HCT116 (cell line): ENCODE measurements at regions not wholly inside any gene's neighbourhood (a gene's known extent, or its start where the extent isn't known, plus 50 kb on each side); places are given as distances from the start of the nearest gene placed in this dataset.

ENCODE experiments used
- ATAC-seq: fragments of 200-7000 bp; cut with Tn5 transposase; 2 replicates; pipeline ENCODE4 v1.9.1; 2020; ENCODE audit warnings: mild to moderate bottlenecking, moderate library complexity
- BruUV-seq: library from RNA; stranded (reverse); fragments of 400-500 nt; replicated peaks from 2 replicates; lab custom pipeline; 2021; lab: Mats Ljungman, UMichigan
- CTCF ChIA-PET: fragments of 300-600 bp; sonication (Branson Sonifier 250); formaldehyde crosslinking; loops from one replicate; lab custom pipeline; 2021; ENCODE audit warnings: antibody characterized with exemption; lab: Charles Lee
- POLR2A ChIA-PET: fragments of 300-600, 350-600 bp; sonication (Branson Sonifier 250); formaldehyde crosslinking; loops from one replicate; lab custom pipeline; 2021; ENCODE audit warnings: antibody characterized with exemption; lab: Charles Lee
- RAD21 ChIA-PET, 2 experiments: fragments of 300-600 bp; sonication (Branson Sonifier 250); formaldehyde crosslinking; loops; one replicate each; lab custom pipeline; 2023; ENCODE audit warnings: low total read pairs in 2 of 2; ENCODE audit not compliant: uncharacterized antibody in 2 of 2, unreplicated experiment in 2 of 2, low non-redundant PET in 1 of 2; lab: Charles Lee
- DNase-seq: peaks from one replicate; pipeline ENCODE4 v3.0.0-alpha.2; 2010; ENCODE audit warnings: low read depth, low spot score
- H2AFZ ChIP-seq: fragments of 200-600 bp; shearing (Covaris generic), sonication (generic); 2 replicates; pipeline ENCODE4 v1.6.1; 2017; ENCODE audit warnings: low read depth, mixed run types, mixed read lengths, antibody characterized with exemption, low read length; ENCODE audit not compliant: poor library complexity, severe bottlenecking
- H3K27ac ChIP-seq: 2 replicates; pipeline ENCODE4 v1.5.1; 2012; ENCODE audit warnings: low read depth, low read length
- H3K27me3 ChIP-seq: fragments of 200-600 bp; sonication (generic); 2 replicates; pipeline ENCODE4 v1.6.1; 2016; ENCODE audit warnings: mixed run types, low read length, mixed read lengths; ENCODE audit not compliant: insufficient read depth
- H3K36me3 ChIP-seq, 2 experiments: fragments of 200-500 bp in 1 of 2; fragments of 200-600 bp in 1 of 2; sonication (Bioruptor generic) in 1 of 2; sonication (generic) in 1 of 2; 2 replicates each; pipeline versions ENCODE4 v1.5.1 to v1.6.1; 2014 to 2016; ENCODE audit warnings: low read length in 2 of 2, inconsistent platforms in 1 of 2, mixed read lengths in 1 of 2, mixed run types in 1 of 2; ENCODE audit not compliant: insufficient read depth in 2 of 2, control insufficient read depth in 1 of 2
- H3K4me1 ChIP-seq, 2 experiments: fragments of 200-600 bp in 1 of 2; sonication (generic) in 1 of 2; 2 replicates each; pipeline versions ENCODE4 v1.5.1 to v1.6.1; 2012 to 2017; ENCODE audit warnings: low read length in 2 of 2, inconsistent platforms in 1 of 2, mild to moderate bottlenecking in 1 of 2, mixed read lengths in 1 of 2, mixed run types in 1 of 2, moderate library complexity in 1 of 2; ENCODE audit not compliant: insufficient read depth in 2 of 2, control insufficient read depth in 1 of 2
- H3K4me2 ChIP-seq: fragments of 200-600 bp; sonication (generic); 2 replicates; pipeline ENCODE4 v1.6.1; 2017; ENCODE audit warnings: mixed run types, low read length, mixed read lengths
- H3K4me3 ChIP-seq, 2 experiments: fragments of 200-600 bp in 1 of 2; sonication (generic) in 1 of 2; replicated peaks in 1 of 2; 2 replicates each; pipeline ENCODE4 v1.5.1; 2011 to 2016; ENCODE audit warnings: low read length in 2 of 2, control low read depth in 1 of 2, low read depth in 1 of 2, mild to moderate bottlenecking in 1 of 2, mixed read lengths in 1 of 2, mixed run types in 1 of 2
- H3K79me2 ChIP-seq: fragments of 200-600 bp; sonication (generic); 2 replicates; pipeline ENCODE4 v1.6.1; 2017; ENCODE audit warnings: mild to moderate bottlenecking, mixed run types, low read length, moderate library complexity, mixed read lengths; ENCODE audit not compliant: insufficient read depth
- H3K9ac ChIP-seq: fragments of 200-600 bp; sonication (generic); 2 replicates; pipeline ENCODE4 v1.6.1; 2016; ENCODE audit warnings: low read length, mixed read lengths
- H3K9me2 ChIP-seq: fragments of 200-600 bp; sonication (generic), shearing (Covaris generic); 2 replicates; pipeline ENCODE4 v1.6.1; 2017; ENCODE audit warnings: mixed run types, mild to moderate bottlenecking, moderate library complexity; ENCODE audit not compliant: insufficient read depth
- H3K9me3 ChIP-seq, 2 experiments: fragments of 200-500 bp in 1 of 2; fragments of 200-600 bp in 1 of 2; sonication (Bioruptor generic) in 1 of 2; sonication (generic) in 1 of 2; 2 replicates each; pipeline ENCODE4 v1.6.1; 2014 to 2017; ENCODE audit warnings: low read length in 2 of 2, mixed read lengths in 2 of 2, inconsistent platforms in 1 of 2, low read depth in 1 of 2, mild to moderate bottlenecking in 1 of 2, mixed run types in 1 of 2, moderate library complexity in 1 of 2; ENCODE audit not compliant: control insufficient read depth in 1 of 2, insufficient read depth in 1 of 2
- H4K20me1 ChIP-seq: fragments of 200-600 bp; sonication (generic), shearing (Covaris generic); 2 replicates; pipeline ENCODE4 v1.6.1; 2017; ENCODE audit warnings: mixed run types, mild to moderate bottlenecking, moderate library complexity; ENCODE audit not compliant: insufficient read depth
- CBX3 ChIP-seq: IDR thresholded peaks from 2 replicates; pipeline ENCODE4 v1.6.1; 2012; ENCODE audit warnings: low read depth
- EGR1 ChIP-seq: IDR thresholded peaks from 2 replicates; pipeline ENCODE4 v1.6.1; 2012; ENCODE audit warnings: low read depth
- EZH2 ChIP-seq: fragments of 200-600 bp; sonication (generic); IDR thresholded peaks from 2 replicates; pipeline ENCODE4 v1.6.1; 2017; ENCODE audit warnings: antibody characterized with exemption, mixed run types
- EZH2phosphoT487 ChIP-seq: fragments of 200-600 bp; IDR thresholded peaks from 2 replicates; pipeline ENCODE4 v1.6.1; 2018; ENCODE audit warnings: antibody characterized with exemption, borderline replicate concordance
- FOSL1 ChIP-seq: IDR thresholded peaks from 2 replicates; pipeline ENCODE4 v1.6.1; 2012; ENCODE audit warnings: low read depth
- MAX ChIP-seq: IDR thresholded peaks from 2 replicates; pipeline ENCODE4 v1.6.1; 2012
- POLR2AphosphoS5 ChIP-seq: IDR thresholded peaks from 2 replicates; pipeline ENCODE4 v1.6.1; 2011; ENCODE audit warnings: mild to moderate bottlenecking, low read depth, low read length, moderate library complexity
- RAD21 ChIP-seq: IDR thresholded peaks from 2 replicates; pipeline ENCODE4 v1.6.1; 2012; ENCODE audit warnings: low read depth, mild to moderate bottlenecking
- REST ChIP-seq: IDR thresholded peaks from 2 replicates; pipeline ENCODE4 v1.6.1; 2012; ENCODE audit warnings: low read depth
- SIN3A ChIP-seq: IDR thresholded peaks from 2 replicates; pipeline ENCODE4 v1.6.1; 2012; ENCODE audit warnings: low read depth
- SP1 ChIP-seq: IDR thresholded peaks from 2 replicates; pipeline ENCODE4 v1.6.1; 2012; ENCODE audit warnings: low read depth
- SRF ChIP-seq: IDR thresholded peaks from 2 replicates; pipeline ENCODE4 v1.6.1; 2012; ENCODE audit warnings: low read depth
- YY1 ChIP-seq: IDR thresholded peaks from 2 replicates; pipeline ENCODE4 v1.6.1; 2011; ENCODE audit warnings: low read length, low read depth, moderate library complexity, mild to moderate bottlenecking; ENCODE audit not compliant: insufficient replicate concordance; ENCODE audit errors: extremely low read depth
- ZBTB33 ChIP-seq: IDR thresholded peaks from 2 replicates; pipeline ENCODE4 v1.6.1; 2011; ENCODE audit warnings: mild to moderate bottlenecking, low read length, moderate library complexity; ENCODE audit not compliant: insufficient replicate concordance; ENCODE audit errors: extremely low read depth
- intact Hi-C: fragments of 100-400 bp; cut with micrococcal nuclease; formaldehyde crosslinking; loops from 2 replicates; pipeline ENCODE4 v1.10.0; 2022

GRCh38 chr12:107513184-107513583, 172.4 kb upstream of the PWP1 start:
- peaks cover 8 to 12% of the 10 kb centered on the region in 2 experiments for H3K4me1 ChIP-seq
- H3K27ac ChIP-seq = no peak overlapping the region
- CTCF ChIA-PET = no interaction called here
- RAD21 ChIA-PET = no interaction called here
- H3K36me3 ChIP-seq = no peaks in the 10 kb centered on the region
- H3K79me2 ChIP-seq = no peaks in the 10 kb centered on the region
- no peaks in the 10 kb centered on the region for H3K9me2 ChIP-seq
- H3K9me3 ChIP-seq = no peaks in the 10 kb centered on the region
- H3K27me3 ChIP-seq = no peaks in the 10 kb centered on the region
- DNase-seq = no peak
- no peak for TF ChIP-seq MAX
- no peak for TF ChIP-seq RAD21
- TF ChIP-seq ZBTB33 = no peak
- TF ChIP-seq FOSL1 = no peak
- no peak for TF ChIP-seq SP1
- no peak for TF ChIP-seq POLR2AphosphoS5
- TF ChIP-seq SIN3A = no peak
- TF ChIP-seq EGR1 = no peak
- no peak for TF ChIP-seq REST
- no peak for TF ChIP-seq YY1
- no peak for TF ChIP-seq EZH2phosphoT487
- no peak for TF ChIP-seq EZH2
- TF ChIP-seq CBX3 = no peak
- no peak for TF ChIP-seq SRF
- POLR2A ChIA-PET = no interaction called here
- H3K9ac ChIP-seq = no peak overlapping the region
- no peak for ATAC-seq
- no TSS peak for BruUV-seq
- no peak overlapping the region for H3K4me3 ChIP-seq
- H2AFZ ChIP-seq = no peak overlapping the region
- intact Hi-C loops = no loop called here
- H4K20me1 ChIP-seq = no peaks in the 10 kb centered on the region
- no peak overlapping the region for H3K4me2 ChIP-seq
